Lung (tissue), 11 donors: ENCODE measurements at regions not wholly inside any gene's neighbourhood (a gene's known extent, or its start where the extent isn't known, plus 50 kb on each side); places are given as distances from the start of the nearest gene placed in this dataset.

Experiments used
- ATAC-seq: fragments of 200-7000 bp; cut with Tn5 transposase; one replicate; pipeline ENCODE4 v1.9.1; 2020; ENCODE audit warnings: moderate number of reproducible peaks; ENCODE audit not compliant: insufficient read depth, low FRiP score
- DNase-seq, 3 donors: peaks; one replicate each; pipeline ENCODE4 v3.0.0-alpha.2; 2013 to 2017
- H3K27ac ChIP-seq, 2 donors: one replicate each; pipeline ENCODE4 v1.5.1; 2013; ENCODE audit warnings: mild to moderate bottlenecking in 2 of 2, moderate library complexity in 2 of 2, control low read depth in 1 of 2, inconsistent platforms in 1 of 2, low read depth in 1 of 2, low read length in 1 of 2
- H3K27me3 ChIP-seq, 3 donors: one replicate each; pipeline ENCODE4 v1.5.1; 2013; ENCODE audit warnings: low read length in 2 of 3; ENCODE audit not compliant: control insufficient read depth in 3 of 3, insufficient read depth in 3 of 3
- H3K36me3 ChIP-seq, 4 donors: one replicate each; pipeline ENCODE4 v1.5.1; 2013; ENCODE audit warnings: low read length in 4 of 4, mild to moderate bottlenecking in 1 of 4, moderate library complexity in 1 of 4; ENCODE audit not compliant: control insufficient read depth in 4 of 4, insufficient read depth in 4 of 4
- H3K4me1 ChIP-seq, 5 donors: one replicate each; pipeline ENCODE4 v1.5.1; 2013; ENCODE audit warnings: low read length in 5 of 5, mild to moderate bottlenecking in 2 of 5, moderate library complexity in 1 of 5; ENCODE audit not compliant: control insufficient read depth in 5 of 5, insufficient read depth in 5 of 5
- H3K4me3 ChIP-seq: one replicate; pipeline ENCODE4 v1.5.1; 2013; ENCODE audit warnings: mild to moderate bottlenecking, control low read depth, moderate library complexity
- H3K9ac ChIP-seq, 2 donors: one replicate each; pipeline ENCODE4 v1.5.1; 2013; ENCODE audit warnings: low read length in 2 of 2, control low read depth in 1 of 2; ENCODE audit not compliant: insufficient read depth in 1 of 2
- H3K9me3 ChIP-seq, 4 donors: one replicate each; pipeline ENCODE4 v1.5.1; 2013; ENCODE audit warnings: low read length in 3 of 4, mild to moderate bottlenecking in 1 of 4, moderate library complexity in 1 of 4; ENCODE audit not compliant: control insufficient read depth in 4 of 4, insufficient read depth in 3 of 4
- CTCF ChIP-seq: IDR thresholded peaks from 2 replicates; pipeline ENCODE4 v1.5.1; 2012; ENCODE audit warnings: mild to moderate bottlenecking; ENCODE audit errors: control extremely low read depth, extremely low read depth
- WGBS, 2 donors: extraction: QIAGEN DNeasy Blood & Tissue Kit; methylation state at CpG; one replicate each; pipeline ENCODE4 v1.1.7; 2013; 5-methylcytosine and 5-hydroxymethylcytosine counted together
- donor health status: control.
- donor health status: control.
- donor health status: Bipolar disorder and iron deficiency.
- donor health status: healthy.
- donor health status: DM: yes; HTN: yes; CAD: no.

- no peak for DNase-seq
- Histone ChIP-seq H3K27ac (no peak overlapping the region), H3K36me3 (peaks cover 1 to 25% (median 14%) of the 10 kb centered on the region in 4 donors), H3K9me3 (no peaks in the 10 kb centered on the region), H3K9ac (no peak overlapping the region), H3K4me3 (no peak overlapping the region), H3K27me3 (no peaks in the 10 kb centered on the region), H3K4me1 (peaks cover 0 to 12% (median 0%) of the 10 kb centered on the region in 5 donors)
- WGBS, 2 donors, result 71 to 82% methylated on average over 4 of the region's 4 CpGs
- TF ChIP-seq CTCF, result no peak
- no peak for ATAC-seq
Measured at GRCh38 chr22:42217752-42218280, 52.6 kb downstream of the TCF20 start.

- Histone ChIP-seq H3K9me3 (no peaks in the 10 kb centered on the region), H3K4me3 (no peak overlapping the region), H3K9ac (no peak overlapping the region), H3K4me1 (peaks cover 0 to 12% (median 0%) of the 10 kb centered on the region in 5 donors), H3K27ac (no peak overlapping the region), H3K27me3 (no peaks in the 10 kb centered on the region), H3K36me3 (peaks cover 4 to 28% (median 18%) of the 10 kb centered on the region in 4 donors)
- 85 to 91% methylated on average over 3 of the region's 3 CpGs for WGBS, 2 donors
- DNase-seq, result no peak
- no peak for ATAC-seq
- no peak for TF ChIP-seq CTCF
Measured at GRCh38 chr22:42217019-42217751, 53.3 kb downstream of the TCF20 start.

GRCh38 chr22:42214633-42215415, 55.6 kb downstream of the TCF20 start:
- ATAC-seq (no peak), DNase-seq (no peak)
- Histone ChIP-seq H3K9ac (no peak overlapping the region), H3K36me3 (peaks cover 4 to 37% (median 35%) of the 10 kb centered on the region in 4 donors), H3K4me1 (peaks cover 0 to 12% (median 0%) of the 10 kb centered on the region in 5 donors), H3K27me3 (no peaks in the 10 kb centered on the region), H3K9me3 (no peaks in the 10 kb centered on the region), H3K27ac (no peak overlapping the region), H3K4me3 (no peak overlapping the region)
- TF ChIP-seq CTCF, result no peak
- WGBS, 2 donors, result 92% methylated on average over 15 of the region's 15 CpGs
